ENCODE measurements at regions not wholly inside any gene's neighbourhood (a gene's known extent, or its start where the extent isn't known, plus 50 kb on each side); places are given as distances from the start of the nearest gene placed in this dataset.

DNA sequence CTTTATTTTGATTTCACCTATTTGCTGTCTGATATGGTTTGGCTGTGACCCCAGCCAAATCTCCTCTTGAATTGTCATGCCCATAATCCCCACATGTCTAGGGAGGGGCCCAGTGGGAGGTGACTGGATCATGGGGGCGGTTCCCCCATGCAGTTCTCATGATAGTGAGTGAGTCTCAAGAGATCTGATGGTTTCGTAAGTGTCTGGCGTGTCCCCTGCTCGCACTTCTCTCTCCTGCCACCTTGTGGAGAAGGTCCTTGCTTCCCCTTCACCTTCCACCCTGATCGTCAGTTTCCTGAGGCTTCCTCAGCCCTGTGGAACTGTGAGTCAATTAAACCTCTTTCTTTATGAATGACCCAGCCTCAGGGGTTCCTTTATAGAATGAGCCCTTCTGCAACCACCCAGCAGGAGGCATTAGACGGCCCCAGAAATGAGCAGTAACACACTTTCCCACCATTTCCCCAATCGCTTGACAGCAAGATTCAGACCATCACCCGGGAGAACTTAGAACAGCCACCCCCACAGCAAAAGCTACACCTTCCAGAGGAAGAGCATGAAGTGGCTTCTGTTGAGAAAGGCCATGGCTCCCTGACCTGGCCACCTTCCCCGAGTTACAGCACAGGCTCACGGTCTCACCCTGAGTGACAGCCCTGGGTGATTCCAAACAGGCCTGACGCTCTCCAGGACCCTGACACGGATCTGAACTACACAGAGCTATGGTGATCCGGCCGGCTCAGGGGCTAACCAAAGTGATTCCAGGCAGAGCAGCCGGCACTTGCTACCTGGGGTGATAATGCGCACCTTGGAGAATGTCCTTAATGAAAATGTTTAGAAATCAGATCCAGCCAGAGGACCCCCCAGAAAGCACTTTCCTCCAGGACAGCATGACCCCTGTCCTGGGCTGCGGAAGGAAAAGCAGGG, 131.2 kb upstream of the CDH4 start:
- Histone ChIP-seq H3K4me3 (no peak overlapping the region), H3K9me3 (no peaks in the 10 kb centered on the region), H3K27ac (no peak overlapping the region), H3K36me3 (no peaks in the 10 kb centered on the region), H3K4me1 (no peaks in the 10 kb centered on the region), H3K27me3 (no peaks in the 10 kb centered on the region)
- no peak for DNase-seq
- TF ChIP-seq POLR2A (IDR thresholded peaks at IDR 0.05) = no peak
- TF ChIP-seq, protein P1, sequence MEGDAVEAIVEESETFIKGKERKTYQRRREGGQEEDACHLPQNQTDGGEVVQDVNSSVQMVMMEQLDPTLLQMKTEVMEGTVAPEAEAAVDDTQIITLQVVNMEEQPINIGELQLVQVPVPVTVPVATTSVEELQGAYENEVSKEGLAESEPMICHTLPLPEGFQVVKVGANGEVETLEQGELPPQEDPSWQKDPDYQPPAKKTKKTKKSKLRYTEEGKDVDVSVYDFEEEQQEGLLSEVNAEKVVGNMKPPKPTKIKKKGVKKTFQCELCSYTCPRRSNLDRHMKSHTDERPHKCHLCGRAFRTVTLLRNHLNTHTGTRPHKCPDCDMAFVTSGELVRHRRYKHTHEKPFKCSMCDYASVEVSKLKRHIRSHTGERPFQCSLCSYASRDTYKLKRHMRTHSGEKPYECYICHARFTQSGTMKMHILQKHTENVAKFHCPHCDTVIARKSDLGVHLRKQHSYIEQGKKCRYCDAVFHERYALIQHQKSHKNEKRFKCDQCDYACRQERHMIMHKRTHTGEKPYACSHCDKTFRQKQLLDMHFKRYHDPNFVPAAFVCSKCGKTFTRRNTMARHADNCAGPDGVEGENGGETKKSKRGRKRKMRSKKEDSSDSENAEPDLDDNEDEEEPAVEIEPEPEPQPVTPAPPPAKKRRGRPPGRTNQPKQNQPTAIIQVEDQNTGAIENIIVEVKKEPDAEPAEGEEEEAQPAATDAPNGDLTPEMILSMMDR (IDR thresholded peaks at IDR 0.05) = peak in 2 of 4 experiments; percentile 6 to 9
- intact Hi-C loops (cut with DNase I; ENCODE audit: low total_unique reads) = no loop called here

DNA sequence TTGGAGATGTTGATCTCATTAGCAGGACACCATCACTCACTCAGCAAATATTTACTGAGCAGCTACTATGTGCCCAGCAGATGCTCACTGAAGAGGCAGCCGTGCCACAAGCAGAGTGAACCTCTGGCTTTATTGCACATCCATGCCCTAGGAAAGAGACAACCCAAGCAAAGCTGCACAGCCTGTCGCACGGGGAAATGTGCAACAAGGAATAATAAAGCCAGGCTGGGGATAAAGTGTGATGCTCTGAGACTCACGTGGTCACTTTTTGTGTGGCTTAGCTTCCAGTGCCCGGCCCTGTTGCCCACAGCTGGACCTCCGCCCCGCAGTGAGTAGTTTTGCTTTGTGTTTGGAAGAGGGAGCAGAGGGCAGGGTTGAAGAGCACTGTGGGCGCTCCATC, 130.4 kb upstream of the CDH4 start:
- H3K9me3 ChIP-seq = no peaks in the 10 kb centered on the region
- no peaks in the 10 kb centered on the region for H3K36me3 ChIP-seq
- no peak overlapping the region for H3K4me3 ChIP-seq
- H3K27me3 ChIP-seq = no peaks in the 10 kb centered on the region
- no peaks in the 10 kb centered on the region for H3K4me1 ChIP-seq
- no peak for DNase-seq
- no peak for TF ChIP-seq POLR2A (IDR thresholded peaks at IDR 0.05)
- TF ChIP-seq, protein P1 (IDR thresholded peaks at IDR 0.05) = no peak
- intact Hi-C loops (cut with DNase I; ENCODE audit: low total_unique reads) = no loop called here
- no peak overlapping the region for H3K27ac ChIP-seq

DNA sequence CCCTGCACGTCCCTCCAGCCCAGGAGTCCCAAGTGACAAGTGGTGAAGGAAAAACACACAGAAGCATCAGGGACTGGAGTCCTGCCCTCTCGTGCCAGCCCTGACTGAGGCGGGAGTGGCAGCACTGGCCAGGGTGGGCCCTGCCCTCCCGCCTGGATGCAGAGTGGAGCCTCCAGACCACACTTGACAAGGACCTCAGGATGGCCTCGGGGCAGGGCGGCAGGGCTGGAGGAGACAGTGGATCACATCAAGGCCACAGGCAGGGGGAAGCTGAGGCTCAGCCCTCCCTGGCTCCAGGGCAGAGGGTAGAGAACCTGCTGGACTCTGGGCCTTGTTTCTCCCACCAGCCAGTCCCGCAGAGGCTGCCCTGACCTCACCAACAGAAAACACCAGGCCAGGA, 128.8 kb upstream of the CDH4 start:
- Histone ChIP-seq H3K9me3 (no peaks in the 10 kb centered on the region), H3K27me3 (no peaks in the 10 kb centered on the region), H3K36me3 (no peaks in the 10 kb centered on the region), H3K27ac (no peak overlapping the region), H3K4me3 (no peak overlapping the region), H3K4me1 (no peaks in the 10 kb centered on the region)
- no peak for DNase-seq
- no peak for TF ChIP-seq POLR2A (IDR thresholded peaks at IDR 0.05)
- TF ChIP-seq, protein P1 (IDR thresholded peaks at IDR 0.05) = no peak
- intact Hi-C loops (cut with DNase I; ENCODE audit: low total_unique reads) = no loop called here

DNA sequence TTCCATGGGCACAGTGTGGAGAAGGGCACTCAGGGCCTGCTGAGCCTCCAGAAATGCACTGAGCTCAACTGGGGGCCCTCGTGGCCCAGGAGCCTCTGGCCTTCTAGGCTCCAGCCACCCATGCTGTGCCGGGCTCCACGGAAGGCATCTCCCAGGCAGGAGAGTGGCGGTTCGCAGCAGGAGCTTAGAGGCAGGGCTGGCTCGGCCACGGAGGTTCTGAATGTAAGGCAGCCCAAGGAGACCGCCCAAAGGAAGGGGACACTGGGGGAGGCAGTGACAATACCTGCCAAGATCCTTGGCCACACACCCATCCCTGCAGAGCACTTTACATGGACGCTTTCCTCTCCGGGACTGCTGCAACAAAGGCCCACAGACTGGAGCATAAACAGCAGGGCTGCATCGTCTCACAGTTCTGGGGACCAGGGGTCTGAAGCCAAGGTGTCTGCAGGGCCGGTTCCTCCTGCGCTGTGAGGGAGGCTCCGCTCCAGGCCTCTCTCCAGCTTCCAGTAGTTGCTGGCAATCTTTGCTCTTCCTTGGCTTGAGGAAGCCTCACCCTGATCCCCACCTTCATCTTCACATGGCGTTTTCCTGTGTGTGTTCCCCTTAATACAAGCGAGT, 128.2 kb upstream of the CDH4 start:
- Histone ChIP-seq H3K27me3 (no peaks in the 10 kb centered on the region), H3K9me3 (no peaks in the 10 kb centered on the region), H3K36me3 (no peaks in the 10 kb centered on the region), H3K27ac (no peak overlapping the region), H3K4me3 (no peak overlapping the region), H3K4me1 (no peaks in the 10 kb centered on the region)
- TF ChIP-seq, protein P1 (IDR thresholded peaks at IDR 0.05) = no peak
- no peak for TF ChIP-seq POLR2A (IDR thresholded peaks at IDR 0.05)
- no peak for DNase-seq
- intact Hi-C loops (cut with DNase I; ENCODE audit: low total_unique reads) = no loop called here

DNA sequence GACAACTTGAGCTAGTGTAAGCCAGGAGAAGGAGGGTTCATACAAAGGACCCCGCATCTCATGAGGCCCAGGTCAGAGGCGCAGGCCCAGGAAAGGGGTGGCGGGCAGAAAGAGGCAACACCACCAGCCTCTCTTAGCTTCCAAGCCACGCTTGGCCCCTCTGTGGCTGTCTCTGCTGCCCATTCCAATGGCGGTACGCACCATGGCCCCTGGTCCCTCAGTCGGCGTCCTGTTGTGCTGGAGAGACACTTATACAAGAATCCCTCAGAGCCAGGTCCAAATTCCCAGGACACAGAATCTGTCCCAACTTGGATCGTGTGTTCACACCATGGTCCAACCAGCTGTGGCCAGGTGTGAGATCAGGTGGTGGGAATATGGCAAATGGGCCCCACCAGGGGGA, 127.0 kb upstream of the CDH4 start:
- Histone ChIP-seq H3K27me3 (no peaks in the 10 kb centered on the region), H3K27ac (no peak overlapping the region), H3K4me1 (no peaks in the 10 kb centered on the region), H3K9me3 (no peaks in the 10 kb centered on the region), H3K4me3 (no peak overlapping the region), H3K36me3 (no peaks in the 10 kb centered on the region)
- DNase-seq = no peak
- TF ChIP-seq, protein P1 (IDR thresholded peaks at IDR 0.05) = no peak
- TF ChIP-seq POLR2A (IDR thresholded peaks at IDR 0.05) = no peak
- intact Hi-C loops (cut with DNase I; ENCODE audit: low total_unique reads) = no loop called here

Data from uterus (tissue), 3 donors.